Kidney epithelial cell (primary cell): ENCODE measurements at regions not wholly inside any gene's neighbourhood (a gene's known extent, or its start where the extent isn't known, plus 50 kb on each side); places are given as distances from the start of the nearest gene placed in this dataset.

ENCODE experiments used
- DNase-seq: peaks from one replicate; pipeline ENCODE4 v3.0.0-alpha.2; 2010; ENCODE audit warnings: low read depth
- H3K27me3 ChIP-seq: 2 replicates; pipeline ENCODE4 v1.6.0; 2011; ENCODE audit warnings: low read length; ENCODE audit not compliant: control insufficient read depth, insufficient read depth
- H3K36me3 ChIP-seq: 2 replicates; pipeline ENCODE4 v1.5.1; 2011; ENCODE audit warnings: low read length; ENCODE audit not compliant: control insufficient read depth, insufficient read depth
- H3K4me3 ChIP-seq: 2 replicates; pipeline ENCODE4 v1.5.1; 2011; ENCODE audit warnings: low read depth, mild to moderate bottlenecking, control low read depth, low read length
- CTCF ChIP-seq: IDR thresholded peaks from 2 replicates; pipeline ENCODE4 v1.5.1; 2011; ENCODE audit warnings: mild to moderate bottlenecking, moderate library complexity, low read length, control low read depth, inconsistent platforms; ENCODE audit not compliant: insufficient read depth, poor library complexity, severe bottlenecking

GRCh38 chr5:115469904-115470516 is 74.6 kb downstream of the FEM1C start:
- H3K4me3 ChIP-seq, result no peak overlapping the region
- no peaks in the 10 kb centered on the region for H3K36me3 ChIP-seq
- no peak for DNase-seq
- H3K27me3 ChIP-seq, result no peaks in the 10 kb centered on the region
- TF ChIP-seq CTCF, result no peak

- Histone ChIP-seq H3K4me3 (no peak overlapping the region), H3K36me3 (no peaks in the 10 kb centered on the region), H3K27me3 (no peaks in the 10 kb centered on the region)
- DNase-seq, result no peak
- no peak for TF ChIP-seq CTCF
Measured at GRCh38 chr5:115467628-115468027, 76.9 kb downstream of the FEM1C start.

DNA sequence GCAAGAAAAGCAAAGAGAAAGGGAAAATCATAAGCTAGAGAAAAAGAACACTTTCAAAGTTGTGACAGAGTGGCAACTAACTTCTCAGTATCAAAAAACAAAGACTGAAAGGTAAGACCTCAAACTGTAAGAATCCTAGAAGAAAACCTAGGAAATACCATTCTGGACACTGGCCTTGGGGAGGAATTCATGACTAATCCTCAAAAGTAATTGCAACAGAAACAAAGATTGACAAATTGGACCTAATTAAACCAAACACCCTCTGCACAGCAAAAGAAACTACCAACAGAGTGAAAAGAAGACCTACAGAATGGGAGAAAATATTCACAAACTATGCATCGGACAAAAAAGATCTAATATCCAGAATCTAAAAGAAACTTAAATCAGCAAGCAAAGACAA is 79.1 kb downstream of the FEM1C start:
- H3K36me3 ChIP-seq, result no peaks in the 10 kb centered on the region
- no peak for TF ChIP-seq CTCF
- H3K4me3 ChIP-seq, result no peak overlapping the region
- H3K27me3 ChIP-seq, result no peaks in the 10 kb centered on the region
- no peak for DNase-seq

- H3K27me3 ChIP-seq, result no peaks in the 10 kb centered on the region
- no peaks in the 10 kb centered on the region for H3K36me3 ChIP-seq
- no peak for TF ChIP-seq CTCF
- no peak overlapping the region for H3K4me3 ChIP-seq
- DNase-seq, result no peak
Measured at GRCh38 chr5:115463983-115464382, 80.6 kb downstream of the FEM1C start.

- no peak overlapping the region for H3K4me3 ChIP-seq
- TF ChIP-seq CTCF, result no peak
- H3K27me3 ChIP-seq, result no peaks in the 10 kb centered on the region
- H3K36me3 ChIP-seq, result no peaks in the 10 kb centered on the region
- DNase-seq, result no peak
Measured at GRCh38 chr5:115461506-115462290, 82.9 kb downstream of the FEM1C start.

DNA sequence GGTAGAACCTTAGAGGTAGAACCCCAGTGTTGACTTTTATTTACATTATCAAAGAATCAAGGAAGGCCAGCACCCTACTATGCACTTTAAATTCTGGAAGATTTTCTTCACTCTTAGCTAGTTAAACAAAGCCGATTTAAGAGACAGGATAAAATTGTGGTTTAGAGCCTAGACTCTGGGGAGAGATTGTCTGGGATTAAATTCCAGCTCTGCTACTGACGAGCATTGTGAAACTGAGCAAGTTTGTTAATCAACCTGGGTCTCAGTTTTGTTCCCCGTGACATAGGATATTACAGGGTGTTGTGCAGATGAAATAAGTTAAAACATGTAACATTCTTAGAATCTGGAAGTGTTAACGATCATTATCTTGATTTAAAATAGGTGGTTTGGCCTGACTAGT is 83.5 kb downstream of the FEM1C start:
- no peak for DNase-seq
- Histone ChIP-seq H3K36me3 (no peaks in the 10 kb centered on the region), H3K27me3 (no peaks in the 10 kb centered on the region), H3K4me3 (no peak overlapping the region)
- TF ChIP-seq CTCF, result no peak
